GM21447 (cell line): ENCODE measurements at regions not wholly inside any gene's neighbourhood (a gene's known extent, or its start where the extent isn't known, plus 50 kb on each side); places are given as distances from the start of the nearest gene placed in this dataset.

Experiments used
- ATAC-seq: cut with Tn5 transposase; IDR thresholded peaks from one replicate; pipeline ENCODE4 v1.9.1; 2021; ENCODE audit not compliant: unreplicated experiment

- no peak for ATAC-seq
These were observed 195.8 kb downstream of the NXNL2 start for GRCh38 chr9:88730780-88731179.

- ATAC-seq: no peak
These were observed 197.2 kb downstream of the NXNL2 start for GRCh38 chr9:88732128-88732527.

- no peak for ATAC-seq
These were observed 198.9 kb downstream of the NXNL2 start for GRCh38 chr9:88733651-88734421.

GRCh38 chr9:88734527-88734926 is 199.5 kb downstream of the NXNL2 start:
- ATAC-seq: no peak

GRCh38 chr9:88736136-88736637 is 201.2 kb downstream of the NXNL2 start:
- ATAC-seq: no peak

GRCh38 chr9:88737031-88737430 is 202.1 kb downstream of the NXNL2 start:
- ATAC-seq: no peak

- ATAC-seq: no peak
These were observed 202.9 kb downstream of the NXNL2 start for GRCh38 chr9:88737876-88738275.

- ATAC-seq: no peak
These were observed 203.7 kb downstream of the NXNL2 start for GRCh38 chr9:88738709-88739108.

- no peak for ATAC-seq
These were observed 204.4 kb downstream of the NXNL2 start for GRCh38 chr9:88739373-88739772.

GRCh38 chr9:88740844-88741243 is 205.9 kb downstream of the NXNL2 start:
- no peak for ATAC-seq

- no peak for ATAC-seq
These were observed 206.4 kb downstream of the NXNL2 start for GRCh38 chr9:88741335-88741734.

GRCh38 chr9:88742483-88742882 is 207.5 kb downstream of the NXNL2 start:
- ATAC-seq: no peak

- no peak for ATAC-seq
These were observed 207.9 kb downstream of the NXNL2 start for GRCh38 chr9:88742905-88743304.

GRCh38 chr9:88745276-88746001 is 210.5 kb downstream of the NXNL2 start:
- ATAC-seq: no peak

- no peak for ATAC-seq
These were observed 211.2 kb downstream of the NXNL2 start for GRCh38 chr9:88746029-88746742.

GRCh38 chr9:88746743-88747398 is 211.9 kb downstream of the NXNL2 start:
- ATAC-seq: no peak

- ATAC-seq: no peak
These were observed 212.8 kb downstream of the NXNL2 start for GRCh38 chr9:88747768-88748167.

GRCh38 chr9:88748566-88749261 is 213.7 kb downstream of the NXNL2 start:
- ATAC-seq: no peak

GRCh38 chr9:88749420-88749819 is 214.4 kb downstream of the NXNL2 start:
- no peak for ATAC-seq

GRCh38 chr9:88750832-88751360 is 215.9 kb downstream of the NXNL2 start:
- ATAC-seq: no peak
